SK-N-SH (cell line): ENCODE measurements at regions not wholly inside any gene's neighbourhood (a gene's known extent, or its start where the extent isn't known, plus 50 kb on each side); places are given as distances from the start of the nearest gene placed in this dataset.

Experiments
- CTCF ChIA-PET: fragments of 300-600, 350-600 bp; formaldehyde crosslinking; extraction: SDS; loops from one replicate; lab custom pipeline; 2021; lab: Yijun Ruan, JAX
- POLR2A ChIA-PET: fragments of 350-600 bp; sonication (Branson Sonifier 250); formaldehyde crosslinking; extraction: SDS; loops from one replicate; lab custom pipeline; 2020; ENCODE audit warnings: antibody characterized with exemption, inconsistent platforms; lab: Yijun Ruan, JAX
- DNase-seq: peaks from one replicate; pipeline ENCODE4 v3.0.0; 2012
- H2AFZ ChIP-seq: fragments of 200-600 bp; sonication (generic); 2 replicates; pipeline ENCODE4 v1.8.1; 2016; ENCODE audit warnings: antibody characterized with exemption, mild to moderate bottlenecking, low read depth
- H3F3A ChIP-seq: fragments of 200-600 bp; sonication (generic); replicated peaks from 2 replicates; pipeline ENCODE3; 2016; ENCODE audit warnings: antibody characterized with exemption, mild to moderate bottlenecking; ENCODE audit not compliant: insufficient read depth
- H3K27ac ChIP-seq, 2 experiments: fragments of 200-500 bp in 1 of 2; fragments of 200-600 bp in 1 of 2; sonication (Bioruptor generic) in 1 of 2; sonication (generic), shearing (Covaris generic) in 1 of 2; 2 replicates each; pipeline versions ENCODE4 v1.5.1 to v1.6.1; 2014 to 2016; ENCODE audit warnings: low read depth in 2 of 2, inconsistent platforms in 1 of 2, low read length in 1 of 2, mild to moderate bottlenecking in 1 of 2, mixed read lengths in 1 of 2
- H3K27me3 ChIP-seq: fragments of 200-600 bp; sonication (generic), shearing (Covaris generic); 2 replicates; pipeline ENCODE4 v1.6.1; 2016; ENCODE audit warnings: mixed run types; ENCODE audit not compliant: insufficient read depth
- H3K36me3 ChIP-seq, 2 experiments: fragments of 200-500 bp in 1 of 2; fragments of 200-600 bp in 1 of 2; sonication (Bioruptor generic) in 1 of 2; sonication (generic) in 1 of 2; replicated peaks in 1 of 2; 2 replicates each; pipeline versions ENCODE3 to v1.5.1; 2014 to 2016; ENCODE audit warnings: low read length in 1 of 2, mild to moderate bottlenecking in 1 of 2; ENCODE audit not compliant: insufficient read depth in 2 of 2, control insufficient read depth in 1 of 2
- H3K4me1 ChIP-seq, 2 experiments: fragments of 200-500 bp in 1 of 2; fragments of 200-600 bp in 1 of 2; sonication (Bioruptor generic) in 1 of 2; sonication (generic), shearing (Covaris generic) in 1 of 2; 2 replicates each; pipeline versions ENCODE4 v1.5.1 to v1.6.1; 2014 to 2016; ENCODE audit warnings: low read depth in 1 of 2, low read length in 1 of 2, mixed run types in 1 of 2; ENCODE audit not compliant: insufficient read depth in 2 of 2, control insufficient read depth in 1 of 2
- H3K4me2 ChIP-seq: fragments of 200-600 bp; sonication (generic), shearing (Covaris generic); 2 replicates; pipeline ENCODE4 v1.6.1; 2017; ENCODE audit warnings: mixed run types
- H3K4me3 ChIP-seq, 2 experiments: fragments of 200-500 bp in 1 of 2; fragments of 200-600 bp in 1 of 2; sonication (Bioruptor generic) in 1 of 2; sonication (generic), shearing (Covaris generic) in 1 of 2; 2 replicates each; pipeline versions ENCODE4 v1.5.1 to v1.8.1; 2014 to 2016; ENCODE audit warnings: low read depth in 2 of 2, inconsistent platforms in 1 of 2, low read length in 1 of 2, mild to moderate bottlenecking in 1 of 2, mixed read lengths in 1 of 2, moderate library complexity in 1 of 2
- H3K79me2 ChIP-seq: fragments of 200-600 bp; sonication (generic); 2 replicates; pipeline ENCODE4 v1.8.1; 2017; ENCODE audit warnings: mild to moderate bottlenecking; ENCODE audit not compliant: insufficient read depth
- H3K9ac ChIP-seq: fragments of 200-600 bp; sonication (generic); 2 replicates; pipeline ENCODE4 v1.6.1; 2017; ENCODE audit warnings: mixed run types
- H3K9me2 ChIP-seq: fragments of 200-600 bp; sonication (generic); 2 replicates; pipeline ENCODE4 v1.6.1; 2017; ENCODE audit warnings: mixed run types
- H3K9me3 ChIP-seq: fragments of 200-600 bp; sonication (generic); 2 replicates; pipeline ENCODE4 v1.6.1; 2017; ENCODE audit warnings: mixed run types, mild to moderate bottlenecking, moderate library complexity
- H4K20me1 ChIP-seq: fragments of 200-600 bp; sonication (generic); 2 replicates; pipeline ENCODE4 v1.6.1; 2017; ENCODE audit warnings: mild to moderate bottlenecking, mixed run types; ENCODE audit not compliant: insufficient read depth
- EP300 ChIP-seq, 2 experiments: IDR thresholded peaks; 2 replicates each; pipeline versions ENCODE4 v1.4.0 to v1.6.1; 2012; ENCODE audit warnings: borderline replicate concordance in 1 of 2, low read depth in 1 of 2, low read length in 1 of 2
- EZH2phosphoT487 ChIP-seq: fragments of 200-600 bp; sonication (generic); IDR thresholded peaks from 2 replicates; pipeline ENCODE4 v1.6.1; 2017; ENCODE audit warnings: low read depth, mixed run types, mild to moderate bottlenecking, antibody characterized with exemption, moderate library complexity, borderline replicate concordance
- FOXJ3 ChIP-seq: sonication (generic); formaldehyde crosslinking; IDR thresholded peaks from 2 replicates; pipeline ENCODE4 v1.5.1; 2020; ENCODE audit warnings: mild to moderate bottlenecking, missing genetic modification reagents
- FOXM1 ChIP-seq: IDR thresholded peaks from 2 replicates; pipeline ENCODE4 v1.4.0; 2012; ENCODE audit warnings: low read depth, mild to moderate bottlenecking
- GABPA ChIP-seq: IDR thresholded peaks from 2 replicates; pipeline ENCODE4 v1.4.0; 2012; ENCODE audit warnings: low read depth, mild to moderate bottlenecking
- MEF2A ChIP-seq: IDR thresholded peaks from 2 replicates; pipeline ENCODE4 v1.4.0; 2012; ENCODE audit warnings: low read depth, borderline replicate concordance
- NFIC ChIP-seq: IDR thresholded peaks from 2 replicates; pipeline ENCODE4 v1.4.0; 2012; ENCODE audit warnings: borderline replicate concordance
- RAD21 ChIP-seq: IDR thresholded peaks from 2 replicates; pipeline ENCODE4 v1.6.1; 2012; ENCODE audit warnings: mild to moderate bottlenecking, low read length
- RCOR1 ChIP-seq: fragments of 150-350 bp; IDR thresholded peaks from 2 replicates; pipeline ENCODE4 v1.6.1; 2017; ENCODE audit warnings: antibody characterized with exemption, low read length
- SIN3A ChIP-seq: IDR thresholded peaks from 2 replicates; pipeline ENCODE4 v1.6.1; 2012; ENCODE audit warnings: low read depth, mild to moderate bottlenecking, low read length, moderate library complexity, borderline replicate concordance
- TAF1 ChIP-seq: IDR thresholded peaks from 2 replicates; pipeline ENCODE4 v1.6.1; 2012; ENCODE audit warnings: low read depth, mild to moderate bottlenecking, low read length, moderate library complexity, borderline replicate concordance
- WGBS: methylation state at CpG from one replicate; pipeline ENCODE4 v1.1.6; 2017; ENCODE audit warnings: low lambda C conversion rate; 5-methylcytosine and 5-hydroxymethylcytosine counted together
- TF ChIP-seq, protein P1 (sequence below): fragments of 150-350 bp; IDR thresholded peaks from 2 replicates; pipeline ENCODE4 v1.6.1; 2017; ENCODE audit warnings: antibody characterized with exemption, low read length, low read depth, borderline replicate concordance
- TF ChIP-seq, protein P2 (sequence below): IDR thresholded peaks from 2 replicates; pipeline ENCODE4 v1.4.0; 2012; ENCODE audit warnings: low read depth, borderline replicate concordance
- TF ChIP-seq, protein P3 (sequence below): IDR thresholded peaks from 2 replicates; pipeline ENCODE4 v1.4.0; 2012; ENCODE audit warnings: low read depth, borderline replicate concordance
- TF ChIP-seq, protein P4 (sequence below): fragments of 150-350 bp; IDR thresholded peaks from 2 replicates; pipeline ENCODE4 v1.6.1; 2016; ENCODE audit warnings: mild to moderate bottlenecking, low read depth, low read length
- TF ChIP-seq, protein P5 (sequence below): IDR thresholded peaks from 2 replicates; pipeline ENCODE4 v1.4.0; 2012; ENCODE audit warnings: low read depth

DNA sequence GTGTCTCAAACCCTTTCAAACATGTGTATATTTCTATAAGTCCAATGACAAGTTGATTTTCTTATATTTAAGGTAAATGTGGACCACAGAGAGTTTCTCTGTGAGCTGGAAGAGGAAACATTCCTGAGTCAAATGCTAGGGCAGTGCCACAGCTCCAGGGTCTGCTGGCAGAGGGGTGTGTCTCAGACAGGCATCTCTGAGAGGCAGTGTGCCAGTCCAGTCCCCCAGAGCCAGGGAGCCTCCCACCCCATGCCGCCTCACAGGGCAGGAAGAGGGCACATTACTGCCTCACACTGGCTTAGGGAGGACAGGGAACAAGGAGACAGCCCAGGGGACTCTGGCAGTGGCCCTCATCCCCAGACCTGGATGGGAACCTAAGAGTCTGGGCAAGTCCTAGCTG, 120.2 kb downstream of the TENT4A start (continued):
- TF ChIP-seq, protein P1, sequence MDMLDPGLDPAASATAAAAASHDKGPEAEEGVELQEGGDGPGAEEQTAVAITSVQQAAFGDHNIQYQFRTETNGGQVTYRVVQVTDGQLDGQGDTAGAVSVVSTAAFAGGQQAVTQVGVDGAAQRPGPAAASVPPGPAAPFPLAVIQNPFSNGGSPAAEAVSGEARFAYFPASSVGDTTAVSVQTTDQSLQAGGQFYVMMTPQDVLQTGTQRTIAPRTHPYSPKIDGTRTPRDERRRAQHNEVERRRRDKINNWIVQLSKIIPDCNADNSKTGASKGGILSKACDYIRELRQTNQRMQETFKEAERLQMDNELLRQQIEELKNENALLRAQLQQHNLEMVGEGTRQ = no peak
- TF ChIP-seq RAD21 = no peak
- TF ChIP-seq SIN3A = no peak
- TF ChIP-seq FOXM1 = no peak
- TF ChIP-seq, protein P2, sequence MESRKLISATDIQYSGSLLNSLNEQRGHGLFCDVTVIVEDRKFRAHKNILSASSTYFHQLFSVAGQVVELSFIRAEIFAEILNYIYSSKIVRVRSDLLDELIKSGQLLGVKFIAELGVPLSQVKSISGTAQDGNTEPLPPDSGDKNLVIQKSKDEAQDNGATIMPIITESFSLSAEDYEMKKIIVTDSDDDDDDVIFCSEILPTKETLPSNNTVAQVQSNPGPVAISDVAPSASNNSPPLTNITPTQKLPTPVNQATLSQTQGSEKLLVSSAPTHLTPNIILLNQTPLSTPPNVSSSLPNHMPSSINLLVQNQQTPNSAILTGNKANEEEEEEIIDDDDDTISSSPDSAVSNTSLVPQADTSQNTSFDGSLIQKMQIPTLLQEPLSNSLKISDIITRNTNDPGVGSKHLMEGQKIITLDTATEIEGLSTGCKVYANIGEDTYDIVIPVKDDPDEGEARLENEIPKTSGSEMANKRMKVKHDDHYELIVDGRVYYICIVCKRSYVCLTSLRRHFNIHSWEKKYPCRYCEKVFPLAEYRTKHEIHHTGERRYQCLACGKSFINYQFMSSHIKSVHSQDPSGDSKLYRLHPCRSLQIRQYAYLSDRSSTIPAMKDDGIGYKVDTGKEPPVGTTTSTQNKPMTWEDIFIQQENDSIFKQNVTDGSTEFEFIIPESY = no peak

DNA sequence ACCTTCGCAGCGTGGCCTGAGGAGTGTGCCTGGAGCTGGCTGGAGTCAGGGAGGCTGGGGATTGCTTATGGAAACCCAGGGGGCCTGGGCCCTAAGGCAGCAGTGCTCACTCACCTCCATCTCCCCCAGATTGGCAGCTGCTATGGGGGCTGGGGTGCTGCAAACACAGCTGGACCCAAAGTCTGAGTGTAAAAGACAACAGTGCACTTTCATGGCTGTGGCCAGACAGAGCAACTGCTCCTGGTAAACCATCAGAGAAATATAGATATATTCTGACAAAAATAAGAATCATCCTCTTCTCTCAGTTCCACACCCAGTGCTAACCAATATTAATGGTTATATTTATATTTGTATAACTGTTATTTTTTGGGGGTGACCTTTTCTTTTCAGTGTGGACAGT, 123.9 kb downstream of the TENT4A start:
- ChIA-PET POLR2A (no interaction called here), CTCF (interaction anchor here (0.7 to 2.1 kb wide), 3 partner anchors 15 to 71 kb away, joined by 3 to 7 read pairs (median 5); no protein-coding TSS in a partner anchor)
- Histone ChIP-seq H4K20me1 (no peaks in the 10 kb centered on the region), H3K79me2 (no peaks in the 10 kb centered on the region), H2AFZ (no peak overlapping the region), H3K4me1 (no peaks in the 10 kb centered on the region), H3K4me3 (no peak overlapping the region), H3K36me3 (no peaks in the 10 kb centered on the region), H3K27me3 (0 out of 2 replicates have a peak, but pooled peaks cover 8% of the 10 kb centered on the region), H3K4me2 (no peak overlapping the region), H3K9me2 (no peaks in the 10 kb centered on the region), H3K9ac (no peak overlapping the region), H3K27ac (no peak overlapping the region), H3F3A (no peaks in the 10 kb centered on the region), H3K9me3 (no peaks in the 10 kb centered on the region)
- TF ChIP-seq FOXM1 (no peak), RCOR1 (no peak), EP300 (IDR thresholded peaks at IDR 0.05; ENCODE audit: borderline replicate concordance in 1 of 2, low read depth in 1 of 2, low read length in 1 of 2) (no peak), NFIC (no peak), TAF1 (no peak), FOXJ3 (CRISPR knock-in tag) (no peak), EZH2phosphoT487 (no peak), GABPA (no peak), MEF2A (no peak), SIN3A (no peak)
- TF ChIP-seq, protein P3, sequence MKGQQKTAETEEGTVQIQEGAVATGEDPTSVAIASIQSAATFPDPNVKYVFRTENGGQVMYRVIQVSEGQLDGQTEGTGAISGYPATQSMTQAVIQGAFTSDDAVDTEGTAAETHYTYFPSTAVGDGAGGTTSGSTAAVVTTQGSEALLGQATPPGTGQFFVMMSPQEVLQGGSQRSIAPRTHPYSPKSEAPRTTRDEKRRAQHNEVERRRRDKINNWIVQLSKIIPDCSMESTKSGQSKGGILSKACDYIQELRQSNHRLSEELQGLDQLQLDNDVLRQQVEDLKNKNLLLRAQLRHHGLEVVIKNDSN = no peak
- TF ChIP-seq, protein P4, sequence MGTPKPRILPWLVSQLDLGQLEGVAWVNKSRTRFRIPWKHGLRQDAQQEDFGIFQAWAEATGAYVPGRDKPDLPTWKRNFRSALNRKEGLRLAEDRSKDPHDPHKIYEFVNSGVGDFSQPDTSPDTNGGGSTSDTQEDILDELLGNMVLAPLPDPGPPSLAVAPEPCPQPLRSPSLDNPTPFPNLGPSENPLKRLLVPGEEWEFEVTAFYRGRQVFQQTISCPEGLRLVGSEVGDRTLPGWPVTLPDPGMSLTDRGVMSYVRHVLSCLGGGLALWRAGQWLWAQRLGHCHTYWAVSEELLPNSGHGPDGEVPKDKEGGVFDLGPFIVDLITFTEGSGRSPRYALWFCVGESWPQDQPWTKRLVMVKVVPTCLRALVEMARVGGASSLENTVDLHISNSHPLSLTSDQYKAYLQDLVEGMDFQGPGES = no peak
- TF ChIP-seq, protein P5, sequence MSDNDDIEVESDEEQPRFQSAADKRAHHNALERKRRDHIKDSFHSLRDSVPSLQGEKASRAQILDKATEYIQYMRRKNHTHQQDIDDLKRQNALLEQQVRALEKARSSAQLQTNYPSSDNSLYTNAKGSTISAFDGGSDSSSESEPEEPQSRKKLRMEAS = no peak
- no peak for DNase-seq
- 13% methylated on average over 1 of the region's 2 CpGs for WGBS
